Fibroblast of skin of left quadriceps (primary cell): ENCODE measurements at regions not wholly inside any gene's neighbourhood (a gene's known extent, or its start where the extent isn't known, plus 50 kb on each side); places are given as distances from the start of the nearest gene placed in this dataset.

Experiments
- DNase-seq, 2 experiments: peaks; one replicate each; pipeline ENCODE4 v3.0.0-alpha.2; 2013; ENCODE audit warnings: low read depth in 2 of 2

- DNase-seq, result no peak
Measured at GRCh38 chr3:4029135-4029534, 229.9 kb downstream of the LRRN1 start.

GRCh38 chr3:4030624-4031023 lies 231.4 kb downstream of the LRRN1 start:
- DNase-seq, result no peak

- DNase-seq, result no peak
Measured at GRCh38 chr3:4033296-4033695, 234.1 kb downstream of the LRRN1 start.

- DNase-seq, result no peak
Measured at GRCh38 chr3:4036046-4036445, 236.8 kb downstream of the LRRN1 start.

- DNase-seq, result no peak
Measured at GRCh38 chr3:4038351-4038750, 239.1 kb downstream of the LRRN1 start.

- no peak for DNase-seq
Measured at GRCh38 chr3:4042070-4042469, 242.8 kb downstream of the LRRN1 start.

- DNase-seq, result no peak
Measured at GRCh38 chr3:4042869-4043268, 243.6 kb downstream of the LRRN1 start.

GRCh38 chr3:4043867-4044575 lies 244.8 kb downstream of the LRRN1 start:
- DNase-seq, result peak; percentile 26 to 39

GRCh38 chr3:4044619-4045018 lies 245.4 kb downstream of the LRRN1 start:
- DNase-seq, result peak in 1 of 2 experiments; percentile 0

GRCh38 chr3:4045756-4046155 lies 246.5 kb downstream of the LRRN1 start:
- no peak for DNase-seq

GRCh38 chr3:4047366-4047765 lies 248.1 kb downstream of the LRRN1 start:
- no peak for DNase-seq

GRCh38 chr3:4052706-4053105 lies 250.5 kb upstream of the SETMAR start:
- no peak for DNase-seq

GRCh38 chr3:4053975-4054374 lies 249.2 kb upstream of the SETMAR start:
- DNase-seq, result no peak

GRCh38 chr3:4060064-4060463 lies 243.1 kb upstream of the SETMAR start:
- DNase-seq, result no peak

- no peak for DNase-seq
Measured at GRCh38 chr3:4060603-4061002, 242.6 kb upstream of the SETMAR start.

GRCh38 chr3:4061195-4061594 lies 242.0 kb upstream of the SETMAR start:
- no peak for DNase-seq

GRCh38 chr3:4061783-4062360 lies 241.3 kb upstream of the SETMAR start:
- DNase-seq, result no peak

- DNase-seq, result no peak
Measured at GRCh38 chr3:4062621-4063020, 240.5 kb upstream of the SETMAR start.

GRCh38 chr3:4063916-4064574 lies 239.1 kb upstream of the SETMAR start:
- DNase-seq, result no peak

GRCh38 chr3:4065085-4065484 lies 238.1 kb upstream of the SETMAR start:
- no peak for DNase-seq

- DNase-seq, result no peak
Measured at GRCh38 chr3:4065554-4065953, 237.6 kb upstream of the SETMAR start.

- DNase-seq, result no peak
Measured at GRCh38 chr3:4067893-4068292, 235.3 kb upstream of the SETMAR start.

- DNase-seq, result no peak
Measured at GRCh38 chr3:4069796-4070195, 233.4 kb upstream of the SETMAR start.
